Ishikawa (cell line): ENCODE measurements at regions not wholly inside any gene's neighbourhood (a gene's known extent, or its start where the extent isn't known, plus 50 kb on each side); places are given as distances from the start of the nearest gene placed in this dataset.

Experiments used
- CEBPB ChIP-seq: IDR thresholded peaks from 2 replicates; pipeline ENCODE4 v1.6.1; 2012
- CREB1 ChIP-seq: IDR thresholded peaks from 2 replicates; pipeline ENCODE4 v1.6.1; 2012; ENCODE audit warnings: low read depth
- EGR1 ChIP-seq: IDR thresholded peaks from 2 replicates; pipeline ENCODE4 v1.6.1; 2012
- EP300 ChIP-seq: IDR thresholded peaks from 2 replicates; pipeline ENCODE4 v1.6.1; 2012; ENCODE audit warnings: borderline replicate concordance
- FOXM1 ChIP-seq: IDR thresholded peaks from 2 replicates; pipeline ENCODE4 v1.6.1; 2012; ENCODE audit warnings: low read depth, borderline replicate concordance
- MAX ChIP-seq: IDR thresholded peaks from 2 replicates; pipeline ENCODE4 v1.6.1; 2012
- NFIC ChIP-seq: IDR thresholded peaks from 2 replicates; pipeline ENCODE4 v1.6.1; 2012
- RAD21 ChIP-seq: IDR thresholded peaks from 2 replicates; pipeline ENCODE4 v1.6.1; 2012; ENCODE audit warnings: low read depth
- REST ChIP-seq: IDR thresholded peaks from 2 replicates; pipeline ENCODE4 v1.6.1; 2012; ENCODE audit warnings: low read depth, mild to moderate bottlenecking
- TAF1 ChIP-seq: IDR thresholded peaks from 2 replicates; pipeline ENCODE4 v1.6.1; 2012; ENCODE audit warnings: low read depth, mild to moderate bottlenecking
- TCF12 ChIP-seq: IDR thresholded peaks from 2 replicates; pipeline ENCODE4 v1.6.1; 2012; ENCODE audit warnings: low read depth
- TEAD4 ChIP-seq: IDR thresholded peaks from 2 replicates; pipeline ENCODE4 v1.6.1; 2012
- USF1 ChIP-seq: IDR thresholded peaks from 2 replicates; pipeline ENCODE4 v1.6.1; 2012
- YY1 ChIP-seq: IDR thresholded peaks from 2 replicates; pipeline ENCODE4 v1.6.1; 2012; ENCODE audit warnings: low read depth
- ZBTB7A ChIP-seq: IDR thresholded peaks from 2 replicates; pipeline ENCODE4 v1.6.1; 2012; ENCODE audit warnings: low read depth

GRCh38 chr15:31453558-31454318, 127.1 kb downstream of the KLF13 start:
- TF ChIP-seq FOXM1 (no peak), RAD21 (no peak), ZBTB7A (no peak), TAF1 (no peak), TEAD4 (no peak), MAX (no peak), EGR1 (no peak), YY1 (no peak), REST (no peak), TCF12 (no peak), CREB1 (no peak), NFIC (no peak), USF1 (no peak), CEBPB (no peak), EP300 (no peak)

GRCh38 chr15:31455499-31455898, 128.9 kb downstream of the KLF13 start:
- TF ChIP-seq REST (no peak), EP300 (no peak), TCF12 (no peak), TEAD4 (no peak), YY1 (no peak), CREB1 (no peak), ZBTB7A (no peak), CEBPB (no peak), USF1 (no peak), NFIC (no peak), MAX (no peak)

GRCh38 chr15:31456354-31457060, 129.9 kb downstream of the KLF13 start:
- TF ChIP-seq FOXM1, result no peak
- no peak for TF ChIP-seq ZBTB7A
- TF ChIP-seq TAF1, result no peak
- TF ChIP-seq EGR1, result no peak
- TF ChIP-seq CREB1, result no peak
- TF ChIP-seq RAD21, result no peak
- no peak for TF ChIP-seq REST
- no peak for TF ChIP-seq NFIC
- TF ChIP-seq USF1, result no peak
- TF ChIP-seq TEAD4, result no peak
- TF ChIP-seq TCF12, result no peak
- TF ChIP-seq YY1, result no peak
- TF ChIP-seq MAX, result no peak
- no peak for TF ChIP-seq CEBPB
- TF ChIP-seq EP300, result no peak
